NT2/D1 (cell line): ENCODE measurements at regions not wholly inside any gene's neighbourhood (a gene's known extent, or its start where the extent isn't known, plus 50 kb on each side); places are given as distances from the start of the nearest gene placed in this dataset.

ENCODE experiments used
- SUZ12 ChIP-seq: IDR thresholded peaks from 2 replicates; pipeline ENCODE4 v1.6.1; 2011; ENCODE audit not compliant: insufficient read length, insufficient read depth; ENCODE audit errors: extremely low read depth
- YY1 ChIP-seq: IDR thresholded peaks from 2 replicates; pipeline ENCODE4 v1.6.1; 2011; ENCODE audit not compliant: insufficient read length, insufficient read depth
- ZNF274 ChIP-seq: IDR thresholded peaks from 2 replicates; pipeline ENCODE4 v1.6.1; 2011; ENCODE audit warnings: mild to moderate bottlenecking, low read depth, low read length

DNA sequence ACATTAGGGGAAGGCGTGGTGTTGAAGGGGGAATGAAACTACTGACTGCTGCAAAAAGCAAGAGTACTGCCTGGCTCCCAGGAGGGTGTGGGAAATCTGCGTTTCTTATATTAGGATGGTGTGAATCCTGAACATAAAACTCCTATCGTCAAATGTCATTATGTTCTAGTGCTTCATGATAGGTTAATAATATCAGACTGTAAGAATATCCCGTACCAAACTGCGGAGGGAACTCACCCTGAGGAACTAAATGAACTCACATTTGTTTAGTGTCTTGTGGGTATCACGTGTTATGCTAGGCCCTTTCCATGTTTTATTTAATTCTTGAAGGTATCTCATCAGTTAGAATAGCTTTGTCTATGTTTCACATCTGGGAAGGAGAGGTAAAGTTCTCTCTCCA lies 610.7 kb downstream of the QKI start:
- TF ChIP-seq ZNF274 (no peak), YY1 (no peak), SUZ12 (no peak)
